ENCODE measurements at regions not wholly inside any gene's neighbourhood (a gene's known extent, or its start where the extent isn't known, plus 50 kb on each side); places are given as distances from the start of the nearest gene placed in this dataset.

DNA sequence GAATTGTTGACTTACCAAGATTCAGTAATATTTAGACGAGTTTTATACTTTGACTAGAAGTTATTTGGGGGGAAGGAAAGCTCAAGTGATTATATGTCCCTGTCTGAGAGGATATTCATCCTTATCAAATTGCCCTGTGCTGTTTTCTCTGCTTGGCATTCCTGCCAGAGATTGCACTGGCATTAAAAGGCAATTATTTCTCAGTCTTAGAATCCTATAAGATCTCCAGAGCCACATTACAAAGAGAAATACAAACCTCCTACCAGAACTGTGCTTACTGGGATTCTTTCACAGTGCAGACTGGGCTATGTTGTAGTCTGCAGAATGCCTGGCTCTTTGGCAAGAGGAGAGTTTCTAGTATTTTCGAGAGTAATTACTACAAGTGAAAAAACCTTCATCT is 342.4 kb downstream of the HGF start:
- TF ChIP-seq, protein P1, sequence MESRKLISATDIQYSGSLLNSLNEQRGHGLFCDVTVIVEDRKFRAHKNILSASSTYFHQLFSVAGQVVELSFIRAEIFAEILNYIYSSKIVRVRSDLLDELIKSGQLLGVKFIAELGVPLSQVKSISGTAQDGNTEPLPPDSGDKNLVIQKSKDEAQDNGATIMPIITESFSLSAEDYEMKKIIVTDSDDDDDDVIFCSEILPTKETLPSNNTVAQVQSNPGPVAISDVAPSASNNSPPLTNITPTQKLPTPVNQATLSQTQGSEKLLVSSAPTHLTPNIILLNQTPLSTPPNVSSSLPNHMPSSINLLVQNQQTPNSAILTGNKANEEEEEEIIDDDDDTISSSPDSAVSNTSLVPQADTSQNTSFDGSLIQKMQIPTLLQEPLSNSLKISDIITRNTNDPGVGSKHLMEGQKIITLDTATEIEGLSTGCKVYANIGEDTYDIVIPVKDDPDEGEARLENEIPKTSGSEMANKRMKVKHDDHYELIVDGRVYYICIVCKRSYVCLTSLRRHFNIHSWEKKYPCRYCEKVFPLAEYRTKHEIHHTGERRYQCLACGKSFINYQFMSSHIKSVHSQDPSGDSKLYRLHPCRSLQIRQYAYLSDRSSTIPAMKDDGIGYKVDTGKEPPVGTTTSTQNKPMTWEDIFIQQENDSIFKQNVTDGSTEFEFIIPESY (IDR thresholded peaks at IDR 0.05): no peak
- TF ChIP-seq, protein P2, sequence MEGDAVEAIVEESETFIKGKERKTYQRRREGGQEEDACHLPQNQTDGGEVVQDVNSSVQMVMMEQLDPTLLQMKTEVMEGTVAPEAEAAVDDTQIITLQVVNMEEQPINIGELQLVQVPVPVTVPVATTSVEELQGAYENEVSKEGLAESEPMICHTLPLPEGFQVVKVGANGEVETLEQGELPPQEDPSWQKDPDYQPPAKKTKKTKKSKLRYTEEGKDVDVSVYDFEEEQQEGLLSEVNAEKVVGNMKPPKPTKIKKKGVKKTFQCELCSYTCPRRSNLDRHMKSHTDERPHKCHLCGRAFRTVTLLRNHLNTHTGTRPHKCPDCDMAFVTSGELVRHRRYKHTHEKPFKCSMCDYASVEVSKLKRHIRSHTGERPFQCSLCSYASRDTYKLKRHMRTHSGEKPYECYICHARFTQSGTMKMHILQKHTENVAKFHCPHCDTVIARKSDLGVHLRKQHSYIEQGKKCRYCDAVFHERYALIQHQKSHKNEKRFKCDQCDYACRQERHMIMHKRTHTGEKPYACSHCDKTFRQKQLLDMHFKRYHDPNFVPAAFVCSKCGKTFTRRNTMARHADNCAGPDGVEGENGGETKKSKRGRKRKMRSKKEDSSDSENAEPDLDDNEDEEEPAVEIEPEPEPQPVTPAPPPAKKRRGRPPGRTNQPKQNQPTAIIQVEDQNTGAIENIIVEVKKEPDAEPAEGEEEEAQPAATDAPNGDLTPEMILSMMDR (IDR thresholded peaks at IDR 0.05; ENCODE audit: low read depth, low read length, missing input control): no peak
